Stimulated activated naive CD4-positive, alpha-beta T cell treated with Interleukin-2 at 50 U/mL for 16 hours (primary cell): ENCODE measurements at regions not wholly inside any gene's neighbourhood (a gene's known extent, or its start where the extent isn't known, plus 50 kb on each side); places are given as distances from the start of the nearest gene placed in this dataset.

ENCODE experiments used
- DNase-seq: peaks from one replicate; lab custom pipeline; 2025; lab: John Stamatoyannopoulos, UW

GRCh38 chr5:81914696-81915095 lies 57.1 kb upstream of the ATG10 start:
- DNase-seq = no peak

DNA sequence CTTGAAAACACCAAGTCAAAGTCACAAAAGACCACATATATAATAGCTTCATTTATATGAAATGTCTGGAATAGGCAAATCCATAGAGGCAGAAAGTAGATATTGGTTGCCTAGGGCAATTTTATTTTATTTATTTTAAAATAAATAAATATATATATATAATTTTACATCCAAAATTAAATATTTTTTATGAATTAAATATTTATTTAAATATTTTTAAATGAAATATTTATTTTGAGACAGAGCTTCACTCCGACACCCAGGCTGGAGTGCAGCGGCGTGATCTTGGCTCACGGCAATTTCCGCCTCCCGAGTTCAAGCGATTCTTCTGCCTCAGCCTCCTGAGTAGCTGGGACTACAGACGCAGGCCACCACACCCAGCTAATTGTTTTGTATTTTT lies 58.9 kb upstream of the ATG10 start:
- DNase-seq = no peak

DNA sequence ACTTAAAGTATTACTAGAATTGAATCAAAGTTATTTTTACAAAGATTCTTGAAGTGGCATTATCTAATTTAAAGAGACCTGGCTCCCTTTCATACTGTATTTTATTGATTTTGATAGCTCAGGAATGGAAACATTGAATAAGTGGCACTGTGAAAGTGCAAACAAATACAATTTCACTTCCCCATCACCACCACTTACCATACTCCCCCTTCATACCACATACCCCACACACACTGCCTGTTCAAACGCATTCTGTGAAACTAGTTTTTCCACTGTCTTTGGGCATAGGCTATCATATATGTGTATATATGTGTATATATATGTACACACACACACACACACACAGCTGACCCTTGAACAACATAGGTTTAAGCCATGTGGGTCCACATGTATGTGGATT lies 62.1 kb upstream of the ATG10 start:
- DNase-seq = no peak

DNA sequence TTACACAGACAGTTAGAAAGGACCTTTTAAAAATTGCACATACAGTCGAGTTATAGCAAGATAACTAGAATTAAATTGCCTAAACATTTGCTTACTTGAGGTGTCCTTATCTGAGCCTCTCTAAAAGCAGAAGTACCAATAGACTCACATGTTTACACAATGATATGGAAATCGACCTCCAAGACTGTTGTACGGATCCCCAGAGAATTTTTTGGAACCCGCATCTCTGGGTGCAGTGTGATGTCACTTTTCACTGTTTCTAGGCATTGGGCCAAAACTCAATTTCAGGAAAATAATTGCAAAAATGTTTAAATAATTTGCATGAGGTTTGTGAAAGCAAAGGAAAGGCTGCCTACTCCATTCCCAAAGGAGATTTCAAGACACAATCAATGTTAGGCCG lies 63.1 kb upstream of the ATG10 start:
- no peak for DNase-seq

GRCh38 chr5:81908044-81908443 lies 63.8 kb upstream of the ATG10 start:
- no peak for DNase-seq

DNA sequence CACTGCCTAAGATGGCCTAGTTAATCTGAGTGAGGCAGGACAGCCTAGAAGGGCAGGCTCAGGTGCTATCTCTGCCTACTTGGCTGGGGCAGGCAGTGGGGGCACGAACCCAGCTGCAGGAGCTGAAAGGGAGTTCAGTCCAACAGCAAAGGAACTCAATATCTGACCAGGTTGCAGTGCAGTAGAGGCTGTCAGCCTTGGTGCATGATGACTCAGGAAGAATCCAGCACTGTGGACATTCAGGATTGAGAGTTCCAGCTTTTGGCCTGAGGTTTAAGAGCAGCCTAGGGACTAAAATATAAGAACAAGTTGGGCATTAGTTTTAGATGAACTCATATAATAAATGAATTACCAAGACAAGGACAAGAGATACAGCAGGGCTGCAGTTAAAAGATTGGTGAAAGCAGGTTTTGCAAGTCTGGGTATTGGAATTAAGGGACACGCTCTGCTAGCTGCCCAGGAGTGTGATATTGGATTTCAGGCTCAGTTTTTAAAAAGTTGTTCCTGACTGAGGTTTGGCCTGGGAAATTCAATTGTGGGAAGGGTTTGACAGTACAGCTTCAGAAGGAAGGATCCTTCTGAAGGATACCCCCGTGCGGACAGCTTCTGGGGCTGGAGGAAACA lies 64.7 kb upstream of the ATG10 start:
- DNase-seq = no peak

GRCh38 chr5:81906086-81906485 lies 65.7 kb upstream of the ATG10 start:
- DNase-seq = no peak

DNA sequence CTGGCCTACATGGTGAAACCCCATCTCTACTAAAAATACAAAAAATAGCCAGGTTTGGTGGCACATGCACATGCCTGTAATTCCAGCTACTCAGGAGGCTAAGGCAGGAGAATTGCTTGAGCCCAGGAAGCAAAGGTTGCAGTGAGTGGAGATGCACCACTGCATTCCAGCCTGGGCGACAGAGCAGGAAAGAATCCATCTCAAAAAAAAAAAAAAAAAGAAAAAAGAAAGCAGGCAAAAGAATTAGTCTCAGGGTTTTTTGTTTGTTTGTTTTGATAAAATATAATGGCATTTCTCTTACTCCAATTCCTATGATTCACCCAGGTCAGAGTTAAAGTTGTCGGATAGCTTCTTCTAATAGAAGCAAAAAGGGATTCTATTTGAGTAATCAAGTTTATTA lies 67.0 kb upstream of the ATG10 start:
- DNase-seq = no peak

DNA sequence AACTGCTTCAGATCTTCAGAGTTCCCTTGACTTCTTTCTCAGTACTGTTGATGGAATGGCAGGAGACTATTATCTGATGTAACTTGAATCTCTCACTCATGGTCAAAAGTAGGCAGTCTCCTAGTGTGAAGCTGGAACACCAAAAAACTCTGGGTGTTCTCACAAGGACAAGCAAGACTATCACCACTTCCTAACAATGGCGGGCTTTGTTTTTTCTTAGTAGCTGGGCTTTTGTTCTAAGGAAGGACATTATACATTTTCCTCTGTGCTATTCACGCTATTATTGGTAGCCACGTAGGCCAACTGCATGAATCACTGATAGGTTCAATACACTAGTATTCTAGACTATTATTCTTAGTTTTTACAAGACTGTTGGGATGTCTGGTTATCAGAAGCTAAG lies 67.7 kb upstream of the ATG10 start:
- DNase-seq = no peak

DNA sequence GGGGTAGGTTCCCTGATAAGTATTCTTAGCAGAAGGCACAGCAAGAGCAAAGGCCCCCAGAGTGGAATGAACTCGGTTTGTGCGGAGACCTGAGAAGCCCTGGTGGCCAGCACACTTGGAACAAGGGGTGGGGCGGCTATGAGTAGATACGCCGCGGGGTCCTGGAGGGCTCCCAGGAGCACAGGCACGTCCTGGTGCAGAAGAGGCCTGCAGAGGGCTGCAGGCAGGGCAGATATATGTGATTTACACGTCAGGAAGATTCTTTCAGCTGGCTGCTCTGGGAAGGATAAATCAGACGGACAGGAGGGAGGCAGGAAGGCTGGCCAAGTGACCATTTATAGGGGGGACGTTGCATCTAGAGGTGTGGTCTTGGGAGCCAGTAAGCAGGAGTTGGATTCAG lies 70.2 kb upstream of the ATG10 start:
- no peak for DNase-seq

DNA sequence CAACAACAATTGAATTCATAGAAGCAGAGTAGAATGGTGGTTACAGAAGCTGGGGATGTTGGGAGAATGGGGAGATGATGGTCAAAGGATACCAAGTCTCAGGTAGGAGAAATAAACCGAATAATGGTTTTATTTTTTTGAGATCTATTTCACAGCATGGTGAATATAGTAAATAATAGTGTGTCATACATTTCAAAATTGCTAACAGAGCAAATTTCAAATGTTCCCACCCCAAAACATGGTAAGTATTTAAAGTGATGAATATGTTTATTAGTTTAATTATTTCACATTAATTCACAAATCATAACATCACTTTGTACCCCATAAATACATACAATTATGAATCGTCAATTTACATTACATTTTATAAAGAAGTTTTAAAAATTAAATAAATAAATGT lies 72.7 kb upstream of the ATG10 start:
- DNase-seq = no peak

GRCh38 chr5:81898403-81898802 lies 73.4 kb upstream of the ATG10 start:
- DNase-seq = no peak

GRCh38 chr5:81896764-81897163 lies 75.1 kb upstream of the ATG10 start:
- no peak for DNase-seq

GRCh38 chr5:81895307-81895706 lies 76.5 kb upstream of the ATG10 start:
- DNase-seq = no peak

- no peak for DNase-seq
These were observed 77.9 kb upstream of the ATG10 start for GRCh38 chr5:81893961-81894360.

DNA sequence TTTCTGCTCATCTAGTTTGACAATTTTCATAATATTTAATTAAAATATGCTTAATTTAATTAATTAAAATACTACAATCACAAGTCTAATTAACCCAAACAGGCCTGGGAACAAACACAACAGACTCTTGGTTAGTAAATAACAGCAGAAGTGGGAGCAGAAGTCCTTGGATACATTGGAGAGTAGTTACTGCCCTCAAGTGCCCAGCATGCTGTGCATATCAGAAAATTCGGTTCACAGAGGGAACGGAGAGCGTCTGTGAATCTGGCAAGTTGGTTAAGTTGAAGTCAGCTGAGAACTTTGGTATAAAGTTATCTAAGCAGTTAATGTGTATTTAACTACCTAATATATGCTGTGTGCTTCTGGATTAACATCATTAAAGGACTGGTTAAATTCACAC lies 87.0 kb upstream of the ATG10 start:
- DNase-seq = no peak

GRCh38 chr5:81883371-81883770 lies 88.5 kb upstream of the ATG10 start:
- no peak for DNase-seq

DNA sequence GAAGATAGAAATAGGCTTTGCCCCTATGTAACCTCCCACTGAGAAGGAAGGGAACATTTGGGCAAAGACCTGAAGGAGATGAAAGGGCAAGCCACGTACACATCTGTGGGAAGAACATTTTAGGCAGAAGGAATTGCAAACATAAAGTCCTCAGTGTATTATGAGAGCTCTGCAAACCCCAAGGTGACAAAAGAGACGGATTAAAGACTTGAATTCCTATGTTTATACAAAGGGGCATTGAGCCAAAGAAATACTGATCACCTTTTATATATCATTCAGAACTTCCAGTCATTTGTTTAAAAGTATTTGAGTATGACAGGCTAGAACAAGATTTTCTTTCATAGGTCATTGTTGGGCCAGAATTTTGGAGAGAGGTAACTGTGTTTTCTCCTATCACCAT lies 90.2 kb upstream of the ATG10 start:
- DNase-seq = no peak

- DNase-seq = no peak
These were observed 91.9 kb upstream of the ATG10 start for GRCh38 chr5:81879936-81880335.

GRCh38 chr5:81878333-81878732 lies 93.5 kb upstream of the ATG10 start:
- DNase-seq = no peak

GRCh38 chr5:81866994-81867393 lies 104.8 kb upstream of the ATG10 start:
- DNase-seq = no peak

- DNase-seq = no peak
These were observed 109.9 kb upstream of the SSBP2 start for GRCh38 chr5:81860778-81861177.

GRCh38 chr5:81859624-81860023 lies 108.7 kb upstream of the SSBP2 start:
- DNase-seq = no peak

GRCh38 chr5:81856948-81857928 lies 106.3 kb upstream of the SSBP2 start:
- no peak for DNase-seq
